Adrenal gland (tissue), 5 donors: ENCODE measurements at regions not wholly inside any gene's neighbourhood (a gene's known extent, or its start where the extent isn't known, plus 50 kb on each side); places are given as distances from the start of the nearest gene placed in this dataset.

Experiments used
- POLR2A ChIP-seq, 2 donors: fragments of 450-650 bp; IDR thresholded peaks; one replicate each; pipeline ENCODE4 v1.6.1; 2017; ENCODE audit warnings: antibody characterized with exemption in 2 of 2, mild to moderate bottlenecking in 2 of 2, moderate library complexity in 1 of 2
- TF ChIP-seq, protein P1 (sequence below), 6 experiments: fragments of 450-650 bp in 4 of 6; fragments of 200-600 bp in 2 of 6; sonication (generic) in 1 of 6; IDR thresholded peaks; 1 replicate in 5 of 6; 2 replicates in 1 of 6; pipeline versions ENCODE4 v1.5.1 to v1.8.0; 2016 to 2021; ENCODE audit warnings: antibody characterized with exemption in 6 of 6, mild to moderate bottlenecking in 2 of 6, moderate library complexity in 1 of 6
- donor health status: DM: no; HTN: no; CAD: no.

DNA sequence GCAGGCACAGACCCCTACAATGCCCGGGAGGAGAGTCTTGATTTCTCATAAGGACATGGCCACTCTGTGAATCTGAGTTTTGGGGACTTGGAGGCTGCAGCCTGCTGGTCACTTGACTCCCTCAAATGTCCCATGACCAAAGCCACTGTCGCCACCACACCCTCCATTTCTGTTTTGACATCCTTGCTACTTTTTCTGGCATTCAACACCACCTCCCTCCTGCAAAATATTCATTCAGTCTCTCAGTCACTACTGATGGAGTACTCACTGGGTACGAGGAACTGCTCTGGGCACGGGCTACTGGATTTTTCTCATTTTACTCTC is 208.6 kb upstream of the HAAO start:
- TF ChIP-seq, protein P1, sequence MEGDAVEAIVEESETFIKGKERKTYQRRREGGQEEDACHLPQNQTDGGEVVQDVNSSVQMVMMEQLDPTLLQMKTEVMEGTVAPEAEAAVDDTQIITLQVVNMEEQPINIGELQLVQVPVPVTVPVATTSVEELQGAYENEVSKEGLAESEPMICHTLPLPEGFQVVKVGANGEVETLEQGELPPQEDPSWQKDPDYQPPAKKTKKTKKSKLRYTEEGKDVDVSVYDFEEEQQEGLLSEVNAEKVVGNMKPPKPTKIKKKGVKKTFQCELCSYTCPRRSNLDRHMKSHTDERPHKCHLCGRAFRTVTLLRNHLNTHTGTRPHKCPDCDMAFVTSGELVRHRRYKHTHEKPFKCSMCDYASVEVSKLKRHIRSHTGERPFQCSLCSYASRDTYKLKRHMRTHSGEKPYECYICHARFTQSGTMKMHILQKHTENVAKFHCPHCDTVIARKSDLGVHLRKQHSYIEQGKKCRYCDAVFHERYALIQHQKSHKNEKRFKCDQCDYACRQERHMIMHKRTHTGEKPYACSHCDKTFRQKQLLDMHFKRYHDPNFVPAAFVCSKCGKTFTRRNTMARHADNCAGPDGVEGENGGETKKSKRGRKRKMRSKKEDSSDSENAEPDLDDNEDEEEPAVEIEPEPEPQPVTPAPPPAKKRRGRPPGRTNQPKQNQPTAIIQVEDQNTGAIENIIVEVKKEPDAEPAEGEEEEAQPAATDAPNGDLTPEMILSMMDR (IDR thresholded peaks at IDR 0.05) = no peak
- no peak for TF ChIP-seq POLR2A (IDR thresholded peaks at IDR 0.05)
